ENCODE measurements at regions not wholly inside any gene's neighbourhood (a gene's known extent, or its start where the extent isn't known, plus 50 kb on each side); places are given as distances from the start of the nearest gene placed in this dataset.
"Not testable (repeated sequence)": the region's sequence is repeated elsewhere in the genome, so short reads cannot be mapped to it uniquely, and the experiment has no call there.

DNA sequence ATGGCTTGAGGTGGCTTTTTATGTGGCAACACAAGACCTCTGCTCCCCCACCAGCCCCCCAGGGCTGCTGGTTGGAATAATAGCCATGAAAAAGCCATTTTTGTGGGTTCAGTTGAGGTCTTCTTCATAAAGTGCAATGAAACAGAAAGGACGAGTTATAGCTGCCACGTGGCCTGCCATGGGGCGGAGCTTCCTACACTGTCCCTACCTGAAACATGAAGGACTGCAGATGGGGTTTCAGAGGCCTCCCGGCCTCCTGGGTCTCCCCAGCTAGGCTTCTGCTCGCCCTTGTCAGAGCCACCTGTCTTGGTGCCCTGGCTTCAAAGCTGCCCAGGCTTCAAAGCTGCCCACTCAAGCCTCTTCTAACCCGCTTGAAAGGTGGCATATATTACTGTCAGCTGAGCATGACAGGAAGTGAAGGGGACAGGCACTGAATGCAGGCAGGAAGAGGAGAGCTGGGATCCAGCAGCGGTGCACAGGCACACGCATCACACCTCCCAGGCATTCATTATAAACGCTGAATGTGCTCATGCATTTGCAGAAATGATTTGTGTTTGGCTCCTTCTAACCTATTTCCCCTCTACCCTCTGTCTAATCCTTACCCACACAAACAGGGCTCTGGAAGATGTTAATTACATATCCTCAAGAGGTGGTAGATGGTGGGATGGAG is 245.9 kb upstream of the PODXL start:
- FAIRE-seq (no peak), DNase-seq (ENCODE audit: low spot score) (no peak)

DNA sequence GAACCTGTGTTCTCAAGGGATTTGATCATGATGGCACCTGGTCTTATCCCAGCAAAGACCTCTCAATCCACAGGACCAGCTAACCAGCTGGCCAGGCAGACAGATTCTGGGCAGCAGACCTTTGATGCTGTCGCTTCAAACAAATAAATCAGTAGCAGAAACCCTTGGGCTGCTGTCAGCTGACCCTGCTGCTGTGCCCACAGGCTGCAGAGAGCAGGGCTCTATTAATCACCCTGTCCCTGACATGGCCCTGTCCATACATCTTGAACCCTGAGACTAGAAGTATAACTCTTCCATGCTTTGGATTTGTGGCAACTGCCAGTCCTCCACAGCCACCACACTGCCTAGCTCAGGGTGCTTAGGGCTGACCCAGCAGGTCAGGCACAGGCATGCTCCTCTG is 244.1 kb upstream of the PODXL start:
- DNase-seq (ENCODE audit: low spot score) (no peak), FAIRE-seq (no peak)

DNA sequence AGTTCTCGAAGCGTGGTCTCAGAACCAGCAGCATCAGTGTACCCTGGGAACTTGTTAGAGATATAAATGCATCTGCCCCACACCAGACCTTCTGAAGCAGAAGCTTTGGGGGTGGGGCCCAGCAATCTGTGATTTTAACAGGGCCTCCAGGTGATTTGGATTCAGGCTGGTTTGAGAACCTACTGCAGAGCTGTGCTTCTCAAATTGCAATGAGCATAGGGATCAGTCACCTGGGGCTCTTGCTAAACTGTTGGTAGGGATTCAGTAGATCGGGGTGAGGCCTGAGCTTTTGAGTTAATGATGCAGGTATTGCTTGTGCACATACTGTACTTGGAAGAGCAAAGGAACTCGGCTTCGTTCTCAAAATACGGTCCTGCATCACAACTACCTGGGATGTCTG is 243.6 kb upstream of the PODXL start:
- DNase-seq (ENCODE audit: low spot score) (no peak), FAIRE-seq (no peak)

DNA sequence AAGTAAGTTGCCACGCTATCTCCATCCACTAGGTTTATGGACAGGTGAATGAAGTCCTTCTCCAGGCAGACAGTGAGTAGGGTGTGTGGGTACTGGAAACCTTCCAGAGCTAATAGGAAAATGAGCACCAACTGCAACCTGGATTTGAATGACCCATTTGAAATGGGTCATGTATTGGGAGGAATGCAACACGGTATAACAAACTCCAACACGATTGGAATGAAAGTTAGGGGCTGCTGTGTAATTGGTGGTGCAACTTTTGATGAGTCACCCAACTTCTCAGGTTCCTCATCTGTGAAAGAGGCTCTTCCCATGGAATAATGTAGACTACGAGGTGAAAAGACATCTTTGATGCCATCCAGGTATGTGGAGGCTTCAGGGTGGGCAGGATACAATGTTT is 241.4 kb upstream of the PODXL start:
- no peak for DNase-seq (ENCODE audit: low spot score)
- FAIRE-seq, result no peak

DNA sequence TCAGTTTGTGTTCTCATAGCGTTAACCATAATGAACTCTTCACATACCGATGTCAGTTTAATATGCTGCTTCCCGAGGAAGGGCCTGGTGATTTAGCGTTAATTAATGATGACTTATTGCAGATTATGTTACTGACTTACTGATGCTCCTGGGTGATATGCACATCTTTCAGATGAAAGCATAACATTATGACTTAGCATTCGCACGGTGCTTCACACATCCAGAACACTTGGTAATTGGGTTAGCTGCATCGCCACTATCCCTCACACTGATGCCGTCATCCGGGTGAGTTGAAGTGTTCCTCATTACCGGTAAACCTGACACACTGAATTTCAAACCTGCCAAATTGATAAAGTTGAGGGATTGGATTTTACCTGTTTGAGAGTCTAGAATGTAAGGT is 239.0 kb upstream of the PODXL start:
- FAIRE-seq, result no peak
- DNase-seq (ENCODE audit: low spot score), result no peak

DNA sequence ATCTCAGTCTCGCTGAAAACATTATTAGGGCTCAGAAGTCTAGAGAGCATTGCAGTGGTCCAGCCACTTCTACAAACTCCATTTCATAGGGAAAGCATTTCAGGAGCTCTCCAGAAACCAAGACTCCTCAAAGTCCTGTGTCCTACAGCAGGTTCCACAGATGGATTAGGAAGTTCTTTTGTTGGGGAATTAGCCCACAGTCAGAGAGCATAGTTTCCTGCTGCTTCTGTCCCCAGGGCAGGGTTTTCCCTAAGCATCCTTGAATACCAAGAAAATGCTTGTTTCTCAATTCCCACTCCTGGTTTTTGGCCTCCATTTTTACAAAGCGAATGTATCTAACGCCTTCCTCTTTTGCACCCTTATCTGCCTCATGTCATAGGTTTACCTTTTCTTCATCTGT is 235.9 kb upstream of the PODXL start:
- DNase-seq (ENCODE audit: low spot score) (no peak), FAIRE-seq (no peak)

DNA sequence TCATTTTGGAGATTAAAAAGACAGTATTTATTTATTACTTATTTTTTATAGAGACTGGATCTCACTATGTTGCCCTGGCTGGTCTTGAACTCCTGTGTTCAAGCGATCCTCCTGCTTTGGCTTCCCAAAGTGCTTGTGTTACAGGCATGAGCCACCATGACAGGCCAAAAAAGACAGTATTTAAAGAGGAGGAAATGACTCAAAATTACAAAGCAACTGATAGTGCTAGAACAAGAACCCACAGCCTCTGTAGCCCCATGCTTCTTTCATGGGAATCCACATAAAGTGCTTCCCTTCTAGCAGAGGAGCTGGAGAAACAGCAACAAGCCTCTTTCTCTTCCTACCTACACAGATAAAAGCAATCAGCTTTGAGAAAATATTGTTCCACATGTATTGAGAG is 230.7 kb upstream of the PODXL start:
- FAIRE-seq (no peak), DNase-seq (ENCODE audit: low spot score) (no peak)

DNA sequence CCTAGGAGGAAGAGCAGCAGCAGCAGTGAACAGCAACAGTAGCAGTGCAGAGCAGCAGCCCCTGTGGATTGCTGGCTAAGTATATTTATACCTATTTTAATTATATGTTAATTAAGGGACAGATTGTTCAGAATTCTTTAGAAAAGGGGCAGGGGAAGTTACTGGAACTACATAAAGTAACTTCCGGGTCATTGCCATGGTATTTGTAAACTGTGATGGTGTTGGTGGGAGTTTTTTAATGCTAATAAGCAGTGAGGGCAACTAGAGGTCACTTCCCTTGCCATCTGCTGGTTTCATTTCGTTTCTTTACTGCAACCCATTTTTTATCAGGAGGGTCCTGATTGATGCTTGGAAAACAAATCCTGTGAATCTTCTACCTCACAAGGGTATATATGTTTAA is 229.8 kb upstream of the PODXL start:
- FAIRE-seq (no peak), DNase-seq (ENCODE audit: low spot score) (no peak)

DNA sequence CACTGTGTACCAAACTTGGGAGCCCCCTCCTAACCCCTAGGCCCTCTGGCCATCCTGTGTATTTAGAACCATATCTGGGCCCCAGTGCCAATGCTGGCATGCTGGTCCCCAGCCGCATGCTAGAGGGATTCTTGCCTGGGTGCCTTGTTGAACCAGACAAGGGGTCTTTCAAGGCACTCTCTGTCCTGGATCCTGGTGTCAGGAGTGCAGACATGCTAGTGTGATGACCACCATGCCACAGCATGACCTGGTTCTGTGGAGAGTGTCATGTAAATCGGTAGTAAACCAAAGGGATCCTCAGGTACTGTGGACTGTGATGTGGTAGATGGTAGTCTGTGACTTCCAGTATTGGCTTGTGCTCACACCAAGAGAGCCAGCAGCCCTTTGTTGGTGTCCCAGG is 222.2 kb upstream of the PODXL start:
- no peak for FAIRE-seq
- no peak for DNase-seq (ENCODE audit: low spot score)

DNA sequence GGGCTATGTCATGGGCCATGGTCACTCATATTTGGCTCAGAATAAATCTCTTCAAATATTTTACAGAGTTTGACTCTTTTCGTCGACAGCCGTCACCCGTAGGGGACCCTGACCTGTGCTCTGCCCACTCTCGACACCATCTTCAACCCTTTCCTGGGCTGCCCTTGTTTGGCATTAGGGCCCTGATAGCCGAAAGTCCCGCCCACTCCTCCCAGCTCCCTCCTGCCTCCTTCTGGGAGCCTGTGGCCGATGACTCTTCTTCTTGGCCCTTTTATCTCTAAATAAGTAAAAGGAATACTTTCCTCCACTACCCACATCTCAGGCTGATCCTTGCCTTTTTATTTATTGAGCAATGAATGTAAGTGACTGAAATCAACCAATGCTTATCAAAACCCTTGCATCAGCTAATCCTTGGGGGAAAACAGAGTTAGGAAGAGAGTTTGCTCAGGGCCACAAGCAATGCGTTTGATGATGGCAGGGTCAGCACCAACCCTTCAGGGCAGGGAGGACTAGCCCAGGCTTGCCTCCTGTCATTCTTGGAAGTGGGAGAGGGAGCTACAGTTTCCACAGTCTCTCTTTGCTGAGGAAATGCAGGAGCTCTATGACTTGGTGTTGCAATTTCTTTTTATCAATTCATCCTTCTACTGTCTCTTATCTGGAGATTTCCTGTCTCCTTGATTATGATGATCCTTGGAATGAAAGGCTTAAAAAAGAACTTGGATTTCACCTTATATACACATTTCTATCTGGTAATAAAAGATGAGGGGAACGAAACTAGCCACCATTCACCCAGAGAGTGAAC is 218.2 kb upstream of the PODXL start:
- FAIRE-seq, result no peak
- no peak for DNase-seq (ENCODE audit: low spot score)

DNA sequence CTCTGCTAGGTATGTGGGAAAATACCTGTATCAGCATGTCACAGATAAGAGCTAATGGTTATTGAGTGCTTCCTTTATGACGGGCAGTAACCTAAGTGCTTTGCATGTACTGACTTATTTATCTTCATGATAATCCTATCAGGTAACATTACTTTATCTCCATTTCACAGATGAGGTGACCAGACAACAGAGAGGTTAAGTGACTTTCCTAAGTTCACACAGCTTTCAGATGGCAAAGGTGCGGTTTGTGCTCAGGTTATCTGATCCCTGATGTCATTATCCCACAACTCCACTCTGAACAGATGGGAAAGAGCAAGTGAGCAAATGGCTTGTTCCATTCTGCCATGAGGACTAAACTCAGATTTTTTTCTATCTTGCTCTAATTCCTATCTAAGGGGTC is 217.0 kb upstream of the PODXL start:
- no peak for FAIRE-seq
- DNase-seq (ENCODE audit: low spot score), result no peak

DNA sequence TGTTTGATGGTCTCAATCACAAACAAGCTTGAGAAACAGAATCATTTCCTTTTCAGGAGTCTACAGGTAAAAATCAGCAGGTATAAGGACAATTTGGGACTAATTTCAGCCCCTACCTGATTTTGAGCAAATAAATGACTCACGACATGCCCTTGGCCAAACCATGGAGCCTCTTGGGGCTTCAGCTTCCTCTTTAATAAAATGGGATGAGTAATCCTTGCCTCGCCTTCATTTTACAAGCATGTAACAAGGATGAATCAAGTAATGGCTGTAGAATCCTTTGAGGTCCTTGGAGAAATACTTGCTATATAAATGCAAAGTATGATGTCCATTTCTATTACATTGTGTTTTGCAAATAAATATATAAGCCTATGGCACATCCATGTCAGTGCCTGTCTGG is 212.8 kb upstream of the PODXL start:
- FAIRE-seq (no peak), DNase-seq (ENCODE audit: low spot score) (peak; percentile 10)

DNA sequence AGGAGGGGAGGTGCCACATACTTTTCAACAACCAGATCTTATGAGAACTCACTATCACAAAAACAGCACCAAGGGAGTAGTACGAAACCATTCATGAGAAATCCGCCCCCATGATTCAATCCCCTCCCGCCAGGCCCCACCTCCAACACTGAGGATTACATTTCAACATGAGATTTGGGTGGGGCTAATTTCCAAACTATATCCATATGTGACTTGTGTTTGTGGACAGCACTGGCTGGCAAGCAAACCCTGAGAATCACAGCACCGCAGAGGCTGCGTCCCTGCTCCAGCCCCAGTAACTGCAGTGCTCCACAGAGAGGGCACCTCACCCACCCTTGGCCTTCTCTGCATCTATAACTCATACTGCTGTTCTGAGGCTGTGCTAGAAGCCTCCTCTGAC is 211.2 kb upstream of the PODXL start:
- FAIRE-seq (no peak), DNase-seq (ENCODE audit: low spot score) (no peak)

DNA sequence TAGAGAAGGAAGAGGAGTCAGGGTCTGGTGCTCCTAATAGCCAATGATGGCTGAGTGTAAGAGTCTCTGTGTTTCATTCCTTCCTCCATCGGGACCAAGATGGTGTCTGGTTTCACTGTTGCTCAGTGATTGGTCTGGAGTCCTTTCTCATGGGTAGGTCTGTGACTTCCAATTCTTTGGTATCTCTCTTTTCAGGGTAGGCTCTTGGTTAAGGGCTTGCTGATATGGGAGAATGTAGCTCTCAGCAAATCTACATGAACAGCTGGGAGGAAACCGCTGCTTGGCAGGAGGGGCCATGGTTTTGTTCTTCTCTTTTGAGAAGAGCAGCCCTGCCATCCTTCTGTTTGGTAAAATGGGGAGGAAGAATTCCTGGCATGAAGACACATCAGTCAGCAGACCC is 209.1 kb upstream of the PODXL start:
- FAIRE-seq, result no peak
- DNase-seq (ENCODE audit: low spot score), result no peak

DNA sequence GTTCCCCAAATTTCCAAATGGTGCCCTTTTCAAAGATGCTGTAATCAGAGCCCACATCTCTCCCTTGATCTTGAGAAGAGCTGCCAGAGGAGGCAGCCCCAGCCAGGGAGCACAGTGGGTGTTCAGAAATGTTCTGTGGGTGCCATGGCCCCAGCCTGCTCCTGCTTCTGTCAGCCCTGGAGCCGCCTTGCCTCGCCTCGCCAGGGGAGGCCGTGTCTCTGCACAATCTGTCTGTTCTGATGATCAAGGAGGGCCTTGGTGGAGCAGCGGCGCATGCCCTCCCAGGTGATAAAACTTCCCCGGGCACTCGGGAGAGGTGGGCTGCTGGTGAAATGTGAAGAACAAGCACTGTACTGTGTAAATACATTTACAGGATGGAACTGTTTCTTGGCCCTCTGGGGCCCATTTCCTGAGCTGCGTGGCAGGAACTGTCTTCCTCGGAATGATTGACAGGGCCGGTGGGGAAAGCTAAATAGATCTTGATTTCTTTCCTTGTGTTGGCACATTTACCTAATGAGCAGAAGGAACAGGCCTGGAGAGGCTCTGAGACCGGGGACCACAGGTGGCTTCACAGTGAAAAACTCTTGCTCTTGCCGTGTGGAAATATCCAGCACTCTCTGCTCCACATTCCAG is 207.8 kb upstream of the PODXL start:
- DNase-seq (ENCODE audit: low spot score) (no peak), FAIRE-seq (no peak)

DNA sequence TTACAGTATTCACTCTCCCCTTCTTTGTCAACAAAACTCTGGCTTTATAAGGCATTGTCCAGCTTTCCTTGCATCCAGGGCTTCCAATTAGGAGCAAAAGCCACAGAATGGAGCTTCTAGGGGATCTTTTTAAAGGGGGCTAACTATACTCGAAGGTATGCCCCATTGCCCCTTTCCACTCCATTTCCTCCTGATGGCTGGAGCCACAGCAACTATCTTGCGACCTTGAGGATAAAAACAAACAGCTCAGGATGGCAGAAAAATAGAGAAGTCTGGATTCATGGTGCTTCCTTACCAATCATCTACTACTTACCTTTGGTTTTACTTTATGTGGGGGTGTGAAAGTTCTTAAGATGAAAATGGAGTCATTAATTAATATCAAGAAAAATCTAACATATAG is 206.3 kb upstream of the PODXL start:
- DNase-seq (ENCODE audit: low spot score) (no peak), FAIRE-seq (no peak)

DNA sequence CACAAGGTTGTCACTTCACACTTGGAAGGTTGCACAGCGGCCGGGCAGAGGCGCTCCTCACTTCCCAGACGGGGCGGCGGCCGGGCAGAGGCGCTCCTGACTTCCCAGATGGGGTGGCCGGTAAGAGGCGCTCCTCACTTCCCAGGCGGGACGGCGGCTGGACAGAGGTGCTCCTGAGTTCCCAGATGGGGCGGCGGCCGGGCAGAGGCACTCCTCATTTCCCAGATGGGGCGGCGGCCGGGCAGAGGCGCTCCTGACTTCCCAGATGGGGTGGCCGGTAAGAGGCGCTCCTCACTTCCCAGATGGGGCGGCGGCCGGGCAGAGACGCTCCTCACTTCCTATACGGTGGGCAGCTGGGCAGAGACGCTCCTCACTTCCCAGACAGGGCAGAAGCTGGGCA is 199.4 kb upstream of the PODXL start:
- DNase-seq (ENCODE audit: low spot score); FAIRE-seq: not testable (repeated sequence)

DNA sequence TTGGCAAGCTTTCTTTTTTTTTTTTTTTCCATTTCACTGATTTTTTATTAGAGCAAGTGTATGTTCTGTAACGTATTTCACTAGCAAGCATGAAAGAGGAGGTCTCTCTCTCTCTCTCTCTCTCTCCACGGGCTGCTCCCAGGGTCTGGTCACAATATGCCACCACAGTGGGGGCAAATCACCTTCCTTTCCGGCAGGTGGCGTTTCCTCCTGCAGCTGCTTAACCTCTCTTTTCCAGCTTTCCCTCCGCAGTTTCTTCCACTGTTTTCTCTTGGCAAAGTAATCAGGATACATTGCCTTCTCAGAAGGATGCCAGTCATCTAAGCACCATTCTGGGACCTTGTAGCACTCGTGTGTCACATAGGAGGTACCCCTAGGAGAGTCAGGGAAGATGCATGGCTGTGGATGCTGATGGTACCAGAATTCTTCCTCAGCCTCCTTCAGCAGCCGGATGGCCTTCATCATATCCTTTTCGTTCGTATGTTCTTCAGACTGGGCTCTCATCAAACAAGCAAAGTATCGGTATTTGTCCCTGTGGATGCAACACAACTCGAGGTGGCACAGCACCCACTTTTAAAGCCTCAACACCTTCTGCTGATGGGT is 197.3 kb upstream of the PODXL start:
- no peak for FAIRE-seq

DNA sequence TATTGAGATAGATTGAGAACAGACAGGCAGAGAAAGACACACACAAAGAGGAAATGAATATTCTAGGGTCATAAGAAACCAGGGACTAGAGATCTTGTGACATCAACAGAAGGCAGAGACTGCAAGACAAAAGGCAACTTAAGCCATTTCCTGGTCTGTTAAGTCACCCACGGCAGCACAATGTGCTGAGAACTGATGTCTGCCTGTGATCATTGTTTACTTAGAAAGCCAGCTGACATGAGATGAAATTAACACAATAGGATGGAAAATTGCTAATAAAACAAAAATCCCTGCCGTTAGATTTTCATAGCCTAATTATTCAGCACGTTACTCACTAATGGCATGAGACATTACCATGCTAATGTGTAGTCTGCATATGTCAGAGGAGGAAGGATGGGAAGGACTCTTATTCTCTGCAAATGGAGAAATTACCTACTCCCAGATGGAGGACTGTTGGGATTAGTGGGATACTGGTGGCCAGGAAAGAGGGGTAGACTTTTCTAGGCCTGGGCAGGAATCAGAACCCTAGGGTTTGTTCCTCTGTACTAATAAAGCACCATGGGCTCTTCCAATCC is 191.3 kb upstream of the PODXL start:
- DNase-seq (ENCODE audit: low spot score) (no peak), FAIRE-seq (no peak)

More for the DNA sequence above, 197.3 kb upstream of the PODXL start:
- peak; percentile 27 for DNase-seq (ENCODE audit: low spot score)

DNA sequence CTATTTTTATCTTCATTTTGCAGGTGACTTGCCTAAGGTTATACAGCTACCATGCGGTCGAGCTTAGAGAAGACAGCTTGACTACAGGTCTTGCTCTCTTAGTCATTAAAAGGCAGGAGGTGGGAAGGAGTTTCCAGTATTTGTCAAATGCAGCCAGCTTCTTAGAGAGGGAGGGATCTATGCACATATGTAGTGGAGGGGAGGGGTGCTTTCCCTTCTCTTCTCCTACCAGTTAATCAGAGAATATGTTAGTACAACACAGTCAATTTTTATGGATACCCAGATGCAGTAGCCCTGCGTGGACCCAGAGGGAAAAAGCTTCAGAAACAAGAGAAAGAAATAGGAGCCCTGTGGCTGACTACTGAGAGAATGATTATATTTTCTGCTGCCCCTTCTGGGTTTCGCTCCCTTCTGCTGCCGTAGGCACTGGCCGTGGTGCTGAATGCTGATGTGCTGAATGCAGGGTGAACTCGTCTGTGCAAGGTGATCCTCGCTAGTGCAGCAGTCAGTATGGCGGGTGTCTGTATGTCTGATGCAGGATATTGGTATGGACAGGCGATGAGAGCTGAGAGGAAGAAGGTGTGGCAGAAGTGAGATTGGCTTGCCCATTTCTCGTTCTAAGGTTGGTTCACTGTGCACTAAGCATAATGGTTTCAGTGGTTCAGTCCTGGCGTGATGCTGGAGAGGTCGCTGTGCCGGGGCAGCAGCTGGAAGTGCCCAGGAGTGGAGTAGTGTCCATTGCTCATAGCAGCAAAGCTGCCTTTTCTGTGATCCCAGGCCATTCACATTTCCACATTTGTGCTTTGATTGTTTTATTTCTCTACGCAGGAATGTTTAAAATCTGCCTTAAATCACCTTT is 189.2 kb upstream of the PODXL start:
- no peak for FAIRE-seq

DNA sequence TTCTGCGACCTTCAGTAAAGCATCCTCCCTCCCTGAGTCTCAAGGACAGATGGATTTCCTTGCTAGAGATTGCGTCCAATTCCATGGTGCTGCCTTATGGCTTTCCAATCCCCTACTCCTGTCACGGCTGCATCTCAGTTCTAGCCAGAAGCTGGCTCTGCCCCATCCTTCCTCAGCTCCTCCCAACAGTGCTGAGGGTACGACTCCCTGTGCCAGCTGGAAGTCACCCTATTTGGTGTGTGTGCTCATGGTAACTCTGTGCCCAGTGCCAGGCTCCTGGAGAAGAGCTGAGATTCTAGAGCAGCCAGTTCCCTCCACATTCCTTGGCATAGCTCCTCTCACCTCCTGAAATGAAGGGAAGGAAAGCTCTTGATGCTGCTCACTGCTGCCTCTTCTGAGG is 185.0 kb upstream of the PODXL start:
- DNase-seq (ENCODE audit: low spot score) (no peak), FAIRE-seq (no peak)

More for the DNA sequence above, 189.2 kb upstream of the PODXL start:
- peak; percentile 46 for DNase-seq (ENCODE audit: low spot score)

All from urothelium cell line (cell line).